ENCODE measurements at regions not wholly inside any gene's neighbourhood (a gene's known extent, or its start where the extent isn't known, plus 50 kb on each side); places are given as distances from the start of the nearest gene placed in this dataset.
"Not testable (repeated sequence)": the region's sequence is repeated elsewhere in the genome, so short reads cannot be mapped to it uniquely, and the experiment has no call there.

DNA sequence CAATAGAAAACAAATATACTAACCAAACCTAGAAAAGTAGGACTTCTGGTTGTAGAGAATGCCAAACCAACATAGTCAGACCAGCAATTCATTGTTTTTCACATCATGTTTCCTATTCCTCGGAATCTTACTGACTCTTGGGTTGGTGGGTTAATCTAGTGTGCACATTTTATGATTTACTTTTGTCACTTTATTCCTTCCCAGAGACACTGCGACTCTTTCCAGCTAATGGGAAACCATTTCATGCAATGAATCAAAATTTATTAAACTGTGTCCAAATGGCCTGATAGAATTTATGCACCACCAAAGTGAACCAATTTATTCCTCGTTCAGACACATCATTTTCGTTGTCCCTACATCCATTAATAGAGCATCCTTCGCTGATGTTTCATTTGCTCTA lies 464.9 kb downstream of the RPS29 start:
- DNase-seq (ENCODE audit: low spot score) = no peak

DNA sequence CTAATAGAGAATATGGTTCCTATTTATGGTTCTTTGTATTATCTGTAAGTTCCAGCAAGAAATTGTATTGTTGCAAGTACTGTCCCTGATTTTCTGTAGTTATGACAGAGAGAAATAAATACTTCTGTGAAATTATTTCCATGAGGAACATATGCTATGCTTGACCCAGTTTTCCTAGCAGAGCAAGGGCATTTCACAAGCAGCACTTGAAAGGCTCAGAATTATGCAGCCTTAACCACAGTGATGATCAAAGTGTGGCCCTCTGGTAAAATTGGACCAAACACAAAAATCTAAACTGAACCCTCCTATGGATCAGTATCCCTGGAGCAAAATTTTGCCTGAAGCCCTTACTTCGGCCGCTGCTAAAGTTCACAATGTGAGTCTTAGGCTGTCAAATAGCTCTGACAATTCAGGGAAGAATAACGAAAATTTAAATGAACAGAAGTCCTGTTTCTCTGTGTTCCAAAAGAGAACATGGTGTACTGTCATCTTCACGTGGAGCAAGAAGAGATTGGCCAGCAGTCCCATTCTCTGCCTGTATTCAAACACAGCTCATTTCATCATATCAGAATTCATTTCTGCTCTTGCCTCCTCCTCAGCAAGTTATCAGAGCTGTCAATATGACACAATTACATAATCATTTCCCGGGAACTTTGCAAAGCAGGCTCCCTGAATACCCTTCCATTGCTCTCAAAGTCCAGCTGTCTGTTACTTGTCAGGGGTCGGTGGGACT lies 471.9 kb downstream of the RPS29 start:
- no peak for DNase-seq (ENCODE audit: low spot score)

DNA sequence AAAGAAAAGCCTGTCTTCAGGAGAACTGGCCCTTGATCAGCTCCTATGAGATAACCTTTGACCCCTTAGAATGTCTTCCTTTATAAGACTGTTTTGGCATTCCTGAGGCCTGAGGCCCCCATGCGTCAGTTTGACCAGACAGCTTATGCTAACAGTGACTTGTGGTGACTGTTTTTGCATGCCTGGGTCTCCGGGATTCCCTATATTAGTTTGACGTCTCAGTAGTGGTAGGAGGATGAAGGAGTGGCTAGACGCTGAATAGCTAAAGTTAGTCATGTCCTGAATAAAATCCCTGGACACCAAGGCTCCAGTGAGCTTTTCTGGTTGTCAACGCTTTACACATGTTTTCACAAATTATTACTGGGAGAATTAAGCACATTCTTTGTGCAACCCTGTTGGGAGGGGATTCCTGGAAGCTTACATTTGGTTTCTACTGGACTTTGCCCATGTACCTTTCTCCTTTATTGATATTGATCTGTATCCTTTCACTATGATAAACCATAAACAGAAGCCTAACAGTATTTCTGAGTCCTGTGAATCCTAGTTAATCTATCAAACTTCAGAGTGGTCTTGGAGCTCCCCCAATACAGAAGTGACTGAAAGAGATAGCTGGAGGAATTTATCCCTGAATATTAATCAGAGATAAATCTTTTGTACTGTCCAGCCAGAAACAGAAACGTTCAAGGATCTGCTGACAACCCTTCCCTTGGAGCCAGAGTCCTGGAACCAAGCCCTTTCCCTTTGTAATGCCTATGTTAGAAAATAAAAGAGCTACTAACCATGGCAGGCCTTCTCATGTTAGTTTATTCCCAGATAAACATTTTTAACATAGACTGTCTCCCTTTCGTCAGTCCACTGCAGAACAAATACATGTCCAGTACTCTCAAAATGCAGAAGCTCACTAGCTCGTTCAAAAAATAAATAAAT lies 479.2 kb downstream of the RPS29 start:
- no peak for DNase-seq (ENCODE audit: low spot score)

GRCh38 chr14:49105956-49106355 lies 480.2 kb downstream of the RPS29 start:
- no peak for DNase-seq (ENCODE audit: low spot score)

DNA sequence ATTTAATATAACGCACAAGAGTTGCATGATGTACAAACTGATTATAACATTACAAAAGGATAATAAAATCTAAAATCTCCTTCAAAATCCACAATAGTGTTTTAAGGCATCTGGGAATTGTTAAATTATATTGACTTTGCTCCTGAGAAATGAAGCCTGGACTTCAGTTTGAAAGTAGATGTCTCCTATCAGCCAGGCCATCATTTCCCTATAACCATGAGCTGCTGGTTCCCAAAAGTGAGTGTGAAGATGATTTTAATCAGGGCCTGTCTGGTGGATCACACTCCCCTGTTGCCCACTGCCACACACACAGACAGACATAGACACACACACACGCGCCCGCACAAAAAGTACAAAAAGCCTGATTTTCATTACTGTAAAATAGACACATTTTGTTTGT lies 480.7 kb downstream of the RPS29 start:
- DNase-seq (ENCODE audit: low spot score) = no peak

DNA sequence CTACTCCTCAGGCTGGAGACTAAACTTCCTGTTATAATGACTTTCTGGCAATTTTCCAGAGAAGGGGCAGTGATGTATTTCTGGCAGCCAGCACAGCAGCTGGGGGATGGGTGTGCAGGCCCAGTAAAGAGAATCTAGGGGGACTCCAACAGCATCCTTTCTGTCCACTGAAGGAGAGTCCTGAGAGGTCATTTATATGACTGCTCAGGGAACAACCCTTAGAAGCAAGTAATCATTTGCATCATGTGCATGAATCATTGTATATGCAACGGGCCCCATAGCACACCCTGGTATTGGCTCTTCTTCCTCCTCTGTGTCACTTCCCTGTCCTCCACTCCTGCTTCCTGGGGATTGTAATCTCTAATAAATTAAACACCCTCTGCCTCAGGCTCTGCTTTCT lies 493.8 kb downstream of the RPS29 start:
- no peak for DNase-seq (ENCODE audit: low spot score)

DNA sequence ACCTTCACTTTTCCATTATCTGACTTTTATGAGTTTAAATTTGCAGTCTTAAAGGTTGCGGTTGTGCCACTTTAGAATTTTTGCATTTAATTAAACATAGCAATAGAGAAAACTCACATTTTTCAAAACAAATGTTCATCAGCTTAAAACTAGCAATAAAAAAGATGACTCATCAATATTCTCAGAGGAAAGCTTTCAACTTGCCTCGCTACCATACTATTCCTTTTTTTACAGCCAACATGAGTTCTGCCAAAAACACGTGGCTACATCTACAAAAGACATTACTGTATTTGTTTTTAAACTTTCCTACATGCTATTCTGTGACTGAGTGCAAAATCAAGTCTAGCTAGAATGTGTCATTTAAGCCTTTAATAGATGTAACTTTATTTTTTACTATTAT lies 497.1 kb downstream of the RPS29 start:
- no peak for DNase-seq (ENCODE audit: low spot score)

GRCh38 chr14:49073292-49073691 lies 512.9 kb downstream of the RPS29 start:
- not testable (repeated sequence) for DNase-seq (ENCODE audit: low spot score)

GRCh38 chr14:49058511-49058910 lies 527.7 kb downstream of the RPS29 start:
- DNase-seq (ENCODE audit: low spot score) = no peak

DNA sequence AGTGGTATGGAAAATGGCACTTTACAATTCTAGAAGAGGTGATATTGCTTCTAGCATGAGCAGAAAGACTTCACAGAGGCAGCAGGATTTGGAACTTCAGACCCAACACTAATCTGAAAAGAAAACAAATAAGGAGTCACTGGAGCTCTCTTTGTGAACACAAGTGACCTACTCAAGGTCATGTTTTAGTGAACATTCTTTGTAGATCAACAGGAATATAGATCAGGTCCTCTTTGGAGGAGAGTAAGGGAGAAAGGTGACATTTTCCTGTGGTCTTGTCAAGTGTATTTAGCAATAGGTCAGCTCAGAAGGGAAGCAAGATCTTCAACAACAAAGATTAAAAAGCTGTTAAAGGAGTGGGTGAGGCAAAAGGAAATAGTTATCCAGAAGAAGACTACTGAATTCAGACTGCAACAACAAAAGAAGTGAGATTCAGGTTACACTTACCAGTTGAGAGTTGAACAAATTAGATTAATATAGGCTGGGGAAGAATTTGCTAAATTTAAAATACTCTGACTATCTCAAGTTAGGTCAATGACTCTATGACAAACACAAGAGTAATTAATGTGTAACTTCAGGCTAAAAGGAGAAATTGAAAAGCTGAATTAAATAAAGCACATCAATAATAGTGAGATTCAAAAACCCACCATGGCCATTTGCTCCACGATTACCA lies 528.2 kb downstream of the RPS29 start:
- DNase-seq (ENCODE audit: low spot score) = no peak

- DNase-seq (ENCODE audit: low spot score) = no peak
These were observed 530.2 kb downstream of the RPS29 start for GRCh38 chr14:49056021-49056420.

- no peak for DNase-seq (ENCODE audit: low spot score)
These were observed 533.7 kb downstream of the RPS29 start for GRCh38 chr14:49052521-49052920.

DNA sequence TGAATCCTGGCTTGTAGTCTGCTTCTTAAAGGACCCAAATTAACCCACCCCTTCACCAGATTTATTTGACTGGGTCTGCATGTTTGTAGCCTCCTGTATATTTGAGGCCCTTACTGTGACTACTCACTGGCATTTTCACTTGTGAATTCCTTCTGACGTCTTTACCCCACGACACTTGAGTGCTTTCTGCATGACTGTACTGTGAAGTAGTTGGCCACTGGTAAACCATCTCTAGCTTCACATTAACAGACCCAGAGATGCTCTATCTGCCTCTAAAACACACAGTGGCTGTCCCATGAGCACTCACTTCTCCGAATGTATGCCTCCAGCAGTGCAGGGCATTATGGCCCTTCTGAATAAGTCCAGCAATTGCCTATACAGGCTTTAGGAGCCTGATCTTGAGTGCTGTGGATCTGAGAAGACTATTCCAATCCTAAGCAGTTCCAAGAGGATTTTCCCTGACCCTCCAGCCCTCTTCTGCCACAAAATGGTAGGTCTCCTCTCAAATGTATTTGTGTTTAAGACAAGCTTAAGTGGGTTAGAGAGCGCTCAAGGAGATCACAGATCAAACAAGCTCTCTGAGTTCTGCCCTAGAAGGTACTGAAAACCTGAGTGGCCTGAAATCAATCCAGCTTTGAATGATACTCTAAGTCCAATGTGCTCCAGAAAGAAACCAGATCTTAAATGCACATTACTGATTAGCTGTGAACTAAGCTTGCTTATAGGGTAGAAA lies 534.7 kb downstream of the RPS29 start:
- no peak for DNase-seq (ENCODE audit: low spot score)

DNA sequence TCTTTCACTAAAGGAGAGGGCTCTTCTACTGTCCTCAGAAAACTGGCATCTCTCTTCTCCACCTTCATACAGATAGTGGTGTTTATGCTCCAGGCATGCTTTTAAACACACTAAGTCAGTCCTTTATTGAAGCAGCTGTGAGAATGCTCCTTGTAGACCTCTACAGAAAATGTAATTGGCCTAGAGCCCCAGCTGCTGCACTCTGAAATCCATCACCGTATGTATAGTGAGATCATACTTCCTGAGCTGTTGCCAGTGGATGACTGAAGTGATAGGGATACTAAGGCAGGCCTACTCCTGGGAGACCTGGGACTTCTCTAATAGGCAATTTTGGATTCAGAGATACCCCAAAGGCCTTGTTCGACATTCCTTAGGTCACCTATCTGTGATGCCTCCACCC lies 535.4 kb downstream of the RPS29 start:
- DNase-seq (ENCODE audit: low spot score) = no peak

DNA sequence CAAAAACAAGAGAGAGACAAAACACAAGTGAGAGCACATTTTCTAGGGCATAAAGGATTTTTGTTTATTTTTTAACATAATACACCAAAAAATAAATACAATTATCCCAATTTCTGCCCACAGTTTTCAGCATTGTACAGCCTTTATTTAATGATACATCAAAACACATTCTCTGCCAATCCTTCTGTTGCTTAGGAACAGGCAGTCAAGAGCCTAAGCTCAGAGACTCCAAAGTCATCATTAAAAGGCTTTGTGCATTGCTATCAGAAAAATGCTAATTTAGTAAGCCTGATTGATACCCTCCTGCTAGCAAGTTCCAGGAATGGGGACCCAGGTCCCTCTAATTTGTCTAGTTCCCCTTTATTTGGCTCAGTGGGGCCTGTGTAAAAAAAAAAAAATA lies 536.5 kb downstream of the RPS29 start:
- no peak for DNase-seq (ENCODE audit: low spot score)

GRCh38 chr14:49044981-49045380 lies 541.2 kb downstream of the RPS29 start:
- DNase-seq (ENCODE audit: low spot score) = no peak

DNA sequence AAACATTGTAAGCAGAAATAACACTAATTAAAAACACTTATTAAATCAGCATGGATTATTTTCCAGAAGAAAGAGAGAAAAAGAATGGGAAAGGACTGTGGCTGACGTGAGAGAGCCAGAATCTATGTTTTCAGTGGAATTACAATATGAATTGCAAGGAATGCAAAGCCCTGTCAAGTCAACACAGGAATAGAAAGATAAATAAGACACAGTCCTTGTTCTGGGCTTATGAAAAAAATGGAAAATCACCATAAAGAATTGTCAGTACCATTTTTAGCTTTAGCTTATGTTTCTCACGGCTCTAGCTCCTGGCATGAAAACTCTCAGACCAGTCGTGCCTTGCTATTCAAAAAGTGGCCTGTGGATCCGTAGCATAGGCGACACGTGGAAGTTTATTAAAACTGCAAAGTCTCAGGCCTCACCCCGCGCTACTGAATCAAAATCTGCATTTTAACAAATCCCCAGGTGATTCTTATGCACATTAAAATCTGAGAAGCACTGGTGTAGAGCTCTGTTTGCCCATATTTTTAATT lies 549.1 kb downstream of the RPS29 start:
- no peak for DNase-seq (ENCODE audit: low spot score)

DNA sequence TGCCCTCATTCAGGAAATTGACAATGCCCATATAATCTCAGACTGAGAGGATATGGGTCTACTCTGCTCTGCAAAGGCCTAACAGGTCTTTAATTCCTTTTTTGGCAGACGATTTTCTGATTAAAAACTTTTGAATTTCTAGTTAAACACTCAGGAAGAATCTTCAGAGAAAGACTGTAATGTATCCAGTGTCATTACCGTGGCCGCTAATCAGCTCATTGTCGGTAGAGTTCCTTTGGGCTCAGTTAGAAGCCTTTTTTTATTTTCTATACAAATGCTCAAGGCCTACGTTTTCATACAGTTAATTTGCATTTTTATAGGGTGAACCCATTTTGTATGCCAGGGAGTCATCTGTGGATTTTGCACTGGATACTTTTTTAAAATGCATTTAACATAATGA lies 549.9 kb downstream of the RPS29 start:
- no peak for DNase-seq (ENCODE audit: low spot score)

DNA sequence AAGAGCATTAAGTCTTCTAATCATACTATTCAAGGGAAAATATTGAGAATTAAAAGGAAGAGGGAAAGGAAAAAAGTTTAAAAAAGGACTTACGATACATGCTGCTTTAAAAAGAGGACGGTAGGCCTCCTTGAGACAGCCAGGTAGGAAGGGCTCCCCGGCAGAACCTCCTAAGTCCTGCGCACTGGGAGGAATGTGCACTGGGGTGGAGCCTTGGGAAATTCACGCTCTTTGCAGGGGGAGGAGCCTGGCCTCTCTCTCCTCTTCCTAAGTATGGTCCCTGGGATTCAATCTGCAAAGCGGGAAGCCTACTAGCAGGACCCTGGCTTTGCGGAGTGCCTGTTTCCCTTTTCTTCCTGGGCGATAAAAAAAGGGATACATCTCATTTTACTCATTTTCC lies 553.0 kb downstream of the RPS29 start:
- no peak for DNase-seq (ENCODE audit: low spot score)

GRCh38 chr14:49031710-49032109 lies 554.5 kb downstream of the RPS29 start:
- not testable (repeated sequence) for DNase-seq (ENCODE audit: low spot score)

DNA sequence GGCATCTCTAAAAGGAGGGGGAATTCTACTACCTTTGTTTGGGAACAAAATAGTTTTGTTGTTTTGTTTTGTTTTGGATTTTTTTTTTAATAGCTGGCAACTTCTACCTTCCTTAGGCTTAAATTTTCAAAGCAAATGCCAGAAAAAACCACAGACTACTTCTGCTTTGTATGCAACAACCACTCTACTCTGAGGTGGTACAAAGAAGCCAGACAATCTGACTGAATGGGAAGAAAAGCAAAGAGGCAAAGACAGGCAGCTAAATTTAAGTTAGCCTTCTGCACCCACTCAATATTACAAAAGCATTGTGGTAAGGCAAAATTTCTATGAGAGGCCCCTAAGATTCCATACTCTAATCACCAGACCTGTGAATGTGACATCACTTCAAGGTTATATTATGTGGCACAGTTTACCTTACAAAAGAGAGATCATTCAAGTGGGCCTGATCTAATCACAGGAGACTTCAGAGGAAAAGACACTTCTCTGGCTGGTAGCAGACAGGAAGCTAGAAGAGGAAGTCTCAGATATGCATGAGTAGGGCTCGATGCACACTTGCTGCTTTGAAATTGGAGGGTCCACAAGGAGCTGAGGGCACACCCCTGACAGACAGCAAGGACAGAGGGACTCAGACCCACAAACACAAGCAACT lies 566.6 kb downstream of the RPS29 start:
- no peak for DNase-seq (ENCODE audit: low spot score)

All from HT-29 (cell line).